GM12892 (cell line): ENCODE measurements at regions not wholly inside any gene's neighbourhood (a gene's known extent, or its start where the extent isn't known, plus 50 kb on each side); places are given as distances from the start of the nearest gene placed in this dataset.

Source experiments
- DNase-seq: peaks from one replicate; pipeline ENCODE4 v3.0.0; 2011; ENCODE audit not compliant: insufficient read length
- FAIRE-seq: peaks from 2 replicates; lab custom pipeline; 2011; peaks lifted over from hg19 to GRCh38; lab: Jason Lieb, UNC
- POLR2A ChIP-seq: IDR thresholded peaks from 2 replicates; pipeline ENCODE4 v1.6.1; 2011; ENCODE audit warnings: low read depth, low read length, control low read depth
- POLR2AphosphoS5 ChIP-seq: IDR thresholded peaks from 2 replicates; pipeline ENCODE4 v1.6.1; 2011; ENCODE audit warnings: low read depth, low read length, control low read depth
- TAF1 ChIP-seq: IDR thresholded peaks from 2 replicates; pipeline ENCODE4 v1.6.1; 2011; ENCODE audit warnings: low read depth, mild to moderate bottlenecking, control low read depth, low read length, borderline replicate concordance

DNA sequence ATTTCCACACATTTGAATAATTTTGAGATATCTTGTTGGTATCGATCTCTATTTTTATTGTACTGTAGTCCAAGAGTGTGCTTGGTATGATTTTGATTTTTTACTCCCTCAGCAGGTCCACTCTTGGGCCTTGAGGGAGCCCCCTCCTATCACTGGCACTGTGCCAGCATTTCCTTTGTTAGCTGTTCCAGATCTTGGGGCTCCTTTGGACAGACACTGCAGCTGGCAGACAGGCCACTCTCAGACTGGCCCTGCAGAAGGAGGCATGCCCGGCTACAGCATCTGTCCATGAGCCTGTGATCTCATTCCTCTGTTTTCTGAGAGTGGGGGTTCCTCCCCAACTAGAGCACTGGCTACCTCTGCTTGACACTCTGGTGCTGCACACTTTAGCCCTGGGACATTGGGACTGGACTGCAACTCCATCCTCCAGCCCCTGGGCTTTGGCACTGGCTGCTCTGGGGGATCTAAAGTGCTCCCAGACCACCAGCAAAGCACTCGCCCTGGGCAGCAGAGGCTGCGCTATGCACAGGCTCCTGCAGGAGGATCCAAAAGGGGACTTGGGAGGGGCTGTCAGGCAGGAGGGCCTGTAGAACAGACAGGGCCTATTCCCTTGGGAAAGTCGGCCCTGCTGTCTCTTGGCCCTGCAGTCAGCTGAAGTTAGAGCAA lies 271.3 kb upstream of the DMAC1 start:
- no peak for FAIRE-seq
- TF ChIP-seq POLR2AphosphoS5 (no peak), POLR2A (no peak), TAF1 (no peak)
- DNase-seq, result no peak

DNA sequence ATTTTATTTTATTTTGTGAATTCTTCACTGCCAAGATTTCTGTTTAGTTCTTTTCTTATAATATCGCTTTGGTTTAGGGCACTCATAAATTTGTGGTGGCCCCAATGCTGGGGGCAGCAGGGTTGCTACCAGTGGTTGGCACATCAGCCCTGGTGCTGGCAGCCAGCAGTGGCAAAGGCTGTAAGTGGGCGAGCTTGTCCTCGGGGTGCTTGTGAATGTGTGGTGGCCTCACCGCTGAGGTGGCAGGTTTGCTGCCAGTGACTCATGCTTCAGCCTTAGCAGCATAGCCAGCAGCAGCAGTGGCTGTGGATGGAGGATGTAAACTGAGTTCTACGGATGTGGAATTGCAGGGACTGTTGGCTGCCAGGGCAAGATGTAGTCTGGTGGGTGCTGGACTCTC lies 262.9 kb upstream of the DMAC1 start:
- FAIRE-seq (no peak), DNase-seq (no peak)
- TF ChIP-seq TAF1 (no peak), POLR2AphosphoS5 (no peak), POLR2A (no peak)

DNA sequence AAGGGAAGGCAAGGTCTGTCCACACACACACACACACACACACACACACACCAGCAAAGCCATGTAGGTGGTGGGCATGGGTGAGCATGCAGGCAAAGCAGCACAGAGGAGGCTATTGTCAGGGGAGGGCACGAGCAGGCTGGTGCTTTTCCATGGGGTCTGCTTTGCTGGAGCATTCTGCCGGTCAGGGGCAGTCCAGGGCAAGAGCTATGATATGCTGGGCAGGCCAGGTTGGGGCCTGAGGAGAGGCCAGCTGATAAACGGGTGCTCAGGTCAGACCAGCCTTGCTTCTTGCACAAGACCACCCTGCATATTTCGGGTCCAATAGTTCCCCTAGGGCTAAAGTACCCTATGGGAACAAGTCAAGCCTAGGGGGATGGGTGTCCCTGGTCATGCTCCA lies 253.9 kb upstream of the DMAC1 start:
- DNase-seq, result no peak
- FAIRE-seq, result no peak
- TF ChIP-seq POLR2A (no peak), POLR2AphosphoS5 (no peak), TAF1 (no peak)

DNA sequence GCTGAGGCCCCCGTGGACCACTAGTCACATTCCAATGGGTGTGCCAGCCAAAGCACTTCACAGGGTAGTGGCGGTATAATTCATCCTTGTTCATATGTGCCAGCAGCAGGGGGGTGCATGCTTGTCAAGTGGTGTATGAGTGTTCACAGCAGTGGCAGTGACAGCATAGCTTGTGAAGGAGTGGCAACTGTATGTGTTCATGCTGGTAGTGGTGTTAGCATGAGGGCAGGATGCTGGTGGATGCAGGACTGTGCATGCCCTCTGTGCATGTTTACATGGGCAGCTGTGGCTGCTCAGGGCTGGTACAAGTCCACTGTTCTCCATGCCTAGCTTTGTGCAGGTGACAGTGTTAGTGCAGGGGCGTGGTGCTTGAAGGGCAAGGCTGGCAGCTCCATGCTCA lies 253.4 kb upstream of the DMAC1 start:
- TF ChIP-seq TAF1 (no peak), POLR2A (no peak), POLR2AphosphoS5 (no peak)
- DNase-seq (no peak), FAIRE-seq (no peak)

DNA sequence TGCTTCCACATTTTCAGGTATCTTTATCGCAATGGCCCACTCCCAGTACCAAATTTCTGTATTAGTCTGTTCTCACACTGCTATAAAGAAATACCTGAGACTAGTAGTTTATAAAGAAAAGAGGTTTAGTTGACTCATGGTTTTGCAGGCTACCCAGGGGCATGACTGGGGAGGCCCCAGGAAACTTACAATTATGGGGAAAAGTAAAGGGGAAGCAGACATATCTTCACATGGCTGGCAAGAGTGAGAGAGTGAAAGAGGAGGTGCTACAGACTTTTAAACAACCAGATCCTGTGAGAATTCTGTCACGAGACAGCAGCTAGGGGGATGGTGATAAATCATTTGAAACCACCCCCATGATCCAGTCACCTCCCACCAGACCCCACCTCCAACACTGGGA lies 238.2 kb upstream of the DMAC1 start:
- DNase-seq (no peak), FAIRE-seq (no peak)
- TF ChIP-seq POLR2AphosphoS5 (no peak), POLR2A (no peak), TAF1 (no peak)

DNA sequence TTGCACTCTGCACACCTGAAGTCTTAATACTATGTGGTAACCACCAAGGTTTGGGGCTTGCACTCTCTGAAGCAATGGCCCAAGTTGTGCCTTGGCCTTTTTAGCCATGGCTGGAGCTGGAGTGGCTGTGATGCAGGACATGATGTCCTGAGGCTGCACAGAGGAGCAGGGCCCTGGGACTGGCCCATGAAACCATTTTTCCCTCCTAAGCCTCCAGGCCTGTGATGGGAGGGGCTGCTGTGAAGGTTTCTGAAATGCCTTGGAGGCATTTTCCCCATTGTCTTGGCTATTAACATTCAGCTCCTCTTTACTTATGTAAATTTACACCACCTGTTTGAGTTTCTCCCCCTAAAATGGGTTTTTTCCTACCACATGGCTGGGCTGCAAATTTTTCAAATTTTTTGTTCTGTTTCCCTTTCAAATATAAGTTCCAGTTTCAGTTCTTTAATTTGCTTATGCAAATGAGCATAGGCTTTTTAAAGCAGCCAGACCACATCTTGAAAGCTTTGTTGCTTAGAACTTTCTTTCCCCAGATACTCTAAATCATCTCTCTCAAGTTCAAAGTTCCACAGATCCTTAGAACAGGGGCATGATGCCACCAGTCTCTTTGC lies 237.4 kb upstream of the DMAC1 start:
- TF ChIP-seq POLR2A, result no peak
- no peak for TF ChIP-seq TAF1
- no peak for TF ChIP-seq POLR2AphosphoS5

DNA sequence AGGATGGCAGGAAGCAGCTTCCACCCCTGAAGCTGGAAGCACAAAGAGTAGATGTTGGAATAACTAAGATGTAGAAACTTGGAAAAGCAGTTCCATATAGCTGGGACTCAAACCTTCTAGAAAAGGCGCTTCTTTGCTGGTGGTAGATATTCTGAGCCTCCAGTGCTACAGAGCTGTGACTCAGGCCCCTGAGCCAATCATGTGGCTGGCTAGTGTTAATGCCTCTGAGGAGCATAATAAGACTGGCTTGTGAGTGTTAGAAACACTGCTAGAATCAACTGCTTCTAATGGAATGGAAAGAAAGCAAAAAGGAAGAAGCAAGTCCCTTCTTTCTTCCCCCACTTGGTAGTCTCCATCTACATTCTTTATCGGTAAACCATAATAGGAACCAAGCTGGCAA lies 234.2 kb upstream of the DMAC1 start:
- FAIRE-seq (no peak), DNase-seq (no peak)
- no peak for TF ChIP-seq POLR2A
- no peak for TF ChIP-seq POLR2AphosphoS5
- TF ChIP-seq TAF1, result no peak

More for the DNA sequence above, 237.4 kb upstream of the DMAC1 start:
- DNase-seq (no peak), FAIRE-seq (no peak)

DNA sequence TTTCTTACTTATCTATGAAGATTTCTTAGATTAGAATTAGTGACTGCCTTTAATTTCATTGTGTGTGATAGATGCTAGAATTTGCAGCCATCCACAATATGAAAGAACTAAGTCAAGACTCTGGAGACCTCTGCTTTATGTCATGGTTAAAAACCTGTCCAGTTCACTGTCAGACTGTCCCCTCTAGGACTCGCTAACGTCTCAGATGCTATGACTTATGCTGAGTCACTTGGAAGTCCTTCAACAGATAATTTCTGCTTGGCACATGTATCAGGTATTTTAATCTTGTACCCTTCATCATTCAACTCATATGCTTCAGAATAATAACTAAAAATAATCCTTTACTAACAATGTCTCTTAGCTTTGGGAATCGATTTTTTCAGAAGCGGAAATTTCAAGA lies 230.5 kb upstream of the DMAC1 start:
- TF ChIP-seq TAF1 (no peak), POLR2A (no peak), POLR2AphosphoS5 (no peak)
- DNase-seq (no peak), FAIRE-seq (no peak)

DNA sequence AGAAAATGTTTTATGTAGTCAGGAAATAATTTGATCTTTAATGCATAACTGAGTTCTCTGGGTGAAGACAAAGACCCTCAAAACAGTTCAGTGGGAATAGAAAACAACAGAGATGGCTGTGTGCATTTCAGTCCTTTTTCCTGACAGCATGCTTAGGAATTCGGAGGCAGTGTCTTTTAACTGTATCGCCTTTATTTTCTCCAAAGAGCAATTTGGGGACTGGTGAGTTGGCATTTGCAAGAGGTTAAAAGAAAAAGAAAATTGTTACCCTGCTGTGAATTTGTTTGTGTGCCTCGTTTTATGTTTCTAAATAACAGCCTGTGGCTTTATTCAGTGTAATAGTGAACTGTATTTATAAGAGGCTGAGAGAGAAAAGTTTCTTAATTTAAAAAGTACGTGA lies 227.8 kb upstream of the DMAC1 start:
- TF ChIP-seq TAF1 (no peak), POLR2AphosphoS5 (no peak)
- no peak for DNase-seq
- FAIRE-seq, result no peak

DNA sequence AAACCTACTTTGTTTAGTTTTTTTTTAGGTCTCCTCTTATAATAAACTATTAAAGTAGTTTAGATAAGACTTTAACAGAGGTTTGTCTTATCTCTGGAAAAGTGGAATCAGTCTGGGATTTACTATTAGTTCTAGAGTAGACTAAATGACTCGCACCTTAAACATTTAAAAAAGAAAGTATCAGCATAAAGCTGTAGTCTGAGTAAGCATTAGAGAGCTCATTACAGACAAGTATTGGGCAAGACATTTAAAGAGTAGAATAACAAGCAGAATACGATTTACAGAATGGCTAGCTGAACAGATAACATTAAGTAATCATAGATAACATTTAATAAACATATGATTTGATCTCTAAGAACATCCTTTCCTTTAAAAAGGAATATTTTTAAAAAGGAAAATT lies 226.0 kb upstream of the DMAC1 start:
- TF ChIP-seq TAF1 (no peak), POLR2A (no peak), POLR2AphosphoS5 (no peak)
- DNase-seq (no peak), FAIRE-seq (no peak)

DNA sequence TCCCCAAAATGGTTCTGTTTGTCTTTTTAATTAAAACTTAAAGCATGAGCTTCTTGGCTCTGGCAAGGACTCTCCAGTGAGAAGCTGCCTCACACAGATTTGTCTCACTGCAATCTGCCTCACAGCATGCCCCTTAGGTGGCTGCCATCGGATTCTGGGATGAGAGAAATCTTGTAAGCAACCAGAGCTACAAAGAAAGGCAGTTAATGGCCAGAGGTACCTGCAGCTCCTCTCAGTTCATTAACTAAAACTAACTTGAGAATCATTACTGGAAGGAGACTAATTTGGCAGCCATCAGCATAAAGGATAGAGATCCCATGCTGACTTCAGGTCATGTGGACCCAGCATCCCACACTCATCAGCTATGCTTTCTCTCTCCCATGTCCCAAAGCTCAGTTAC lies 220.6 kb upstream of the DMAC1 start:
- no peak for DNase-seq
- TF ChIP-seq POLR2A (no peak), TAF1 (no peak), POLR2AphosphoS5 (no peak)
- FAIRE-seq, result no peak

DNA sequence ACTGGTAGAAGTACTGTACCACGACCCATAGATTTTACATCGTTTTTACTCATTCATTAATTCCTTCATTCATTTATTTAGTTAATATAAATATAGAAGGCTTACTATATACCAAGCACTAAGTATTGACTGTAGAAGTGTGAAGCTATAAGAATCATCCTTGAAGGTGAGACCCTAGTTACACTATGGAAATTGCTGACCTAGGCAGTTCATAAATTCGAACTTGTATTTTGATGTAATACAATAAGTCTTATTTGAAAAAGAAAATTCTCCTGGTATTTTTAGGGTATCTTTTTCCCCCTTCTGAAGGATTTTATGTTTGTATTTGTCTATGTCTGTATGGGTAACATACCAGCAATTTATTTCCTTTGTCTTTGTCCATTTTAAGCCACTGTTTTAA lies 220.1 kb upstream of the DMAC1 start:
- FAIRE-seq (no peak), DNase-seq (no peak)
- TF ChIP-seq POLR2A, result no peak
- TF ChIP-seq POLR2AphosphoS5, result no peak
- no peak for TF ChIP-seq TAF1
